PFSK-1 (cell line): ENCODE measurements at regions not wholly inside any gene's neighbourhood (a gene's known extent, or its start where the extent isn't known, plus 50 kb on each side); places are given as distances from the start of the nearest gene placed in this dataset.

Experiments used
- POLR2AphosphoS5 ChIP-seq: IDR thresholded peaks from 2 replicates; pipeline ENCODE4 v1.6.1; 2012; ENCODE audit warnings: low read depth, mild to moderate bottlenecking, control low read depth, low read length, moderate library complexity
- SIN3A ChIP-seq: IDR thresholded peaks from 2 replicates; pipeline ENCODE4 v1.6.1; 2012; ENCODE audit warnings: mild to moderate bottlenecking, low read length, moderate library complexity, borderline replicate concordance; ENCODE audit not compliant: insufficient read depth
- TAF1 ChIP-seq: IDR thresholded peaks from 2 replicates; pipeline ENCODE4 v1.6.1; 2012; ENCODE audit warnings: low read length, control low read depth, borderline replicate concordance; ENCODE audit not compliant: insufficient read depth

GRCh38 chr2:165024199-165024598 is 68.9 kb upstream of the SLC38A11 start:
- no peak for TF ChIP-seq SIN3A
- TF ChIP-seq TAF1 = no peak
- TF ChIP-seq POLR2AphosphoS5 = no peak
